ENCODE measurements at regions not wholly inside any gene's neighbourhood (a gene's known extent, or its start where the extent isn't known, plus 50 kb on each side); places are given as distances from the start of the nearest gene placed in this dataset.
A peak's percentile ranks its signal among the peaks of the same experiment; 100 is the strongest.

DNA sequence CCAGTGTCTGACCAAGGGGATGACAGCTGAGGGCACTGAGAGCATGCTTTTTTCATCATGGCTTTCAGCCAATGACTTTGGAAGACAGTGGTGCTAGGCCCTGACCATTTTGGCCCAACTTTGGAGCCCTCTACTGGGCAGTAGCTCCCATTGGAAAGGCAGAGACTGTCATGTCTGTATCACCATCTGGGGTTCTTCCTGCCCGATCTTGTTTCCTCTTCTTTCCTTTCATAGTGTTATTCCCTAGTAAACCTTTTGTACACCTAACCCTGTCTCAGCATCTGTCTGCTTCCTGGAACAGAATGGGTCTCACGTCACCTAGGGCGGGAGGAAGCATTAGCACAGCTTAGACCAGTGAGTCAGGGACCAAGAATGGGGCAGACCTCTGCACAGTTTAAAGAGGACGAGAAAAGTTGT lies 97.4 kb upstream of the MAST4 start:
- Histone ChIP-seq H3K36me3 (ENCODE audit: insufficient read depth, low read length, poor library complexity, severe bottlenecking) (no peaks in the 10 kb centered on the region), H3K4me3 (ENCODE audit: low read depth, low read length, poor library complexity, severe bottlenecking) (no peak overlapping the region), H3K27me3 (replicated peaks; ENCODE audit: insufficient read depth, low read depth, low read length, poor library complexity) (no peaks in the 10 kb centered on the region), H3K4me1 (ENCODE audit: insufficient read depth, low read length, poor library complexity, severe bottlenecking) (no peaks in the 10 kb centered on the region), H3K27ac (ENCODE audit: low read depth, low read length, poor library complexity, severe bottlenecking) (no peak overlapping the region), H3K9me3 (ENCODE audit: low read depth, low read length, poor library complexity, severe bottlenecking) (no peaks in the 10 kb centered on the region)
- POLR2A ChIA-PET (ENCODE audit: low non-redundant PET), result no interaction called here
- TF ChIP-seq EZH2 (IDR thresholded peaks at IDR 0.05; ENCODE audit: borderline replicate concordance, low read depth, low read length, poor library complexity, severe bottlenecking) (no peak), CTCF (conservative IDR thresholded peaks at IDR 0.05; ENCODE audit: low read depth, low read length) (peak; percentile 27; the same call in 1 of the 2 replicates)
- CTCF ChIA-PET, result no interaction called here
- no TSS peak for BruUV-seq (replicated peaks)
- peak; percentile 2 for DNase-seq (ENCODE audit: low spot score)
- intact Hi-C loops (cut with micrococcal nuclease; ENCODE audit: unreplicated experiment), result loop anchor here (5.0 kb wide), 1 partner anchor 191 kb away; no protein-coding TSS in a partner anchor

DNA sequence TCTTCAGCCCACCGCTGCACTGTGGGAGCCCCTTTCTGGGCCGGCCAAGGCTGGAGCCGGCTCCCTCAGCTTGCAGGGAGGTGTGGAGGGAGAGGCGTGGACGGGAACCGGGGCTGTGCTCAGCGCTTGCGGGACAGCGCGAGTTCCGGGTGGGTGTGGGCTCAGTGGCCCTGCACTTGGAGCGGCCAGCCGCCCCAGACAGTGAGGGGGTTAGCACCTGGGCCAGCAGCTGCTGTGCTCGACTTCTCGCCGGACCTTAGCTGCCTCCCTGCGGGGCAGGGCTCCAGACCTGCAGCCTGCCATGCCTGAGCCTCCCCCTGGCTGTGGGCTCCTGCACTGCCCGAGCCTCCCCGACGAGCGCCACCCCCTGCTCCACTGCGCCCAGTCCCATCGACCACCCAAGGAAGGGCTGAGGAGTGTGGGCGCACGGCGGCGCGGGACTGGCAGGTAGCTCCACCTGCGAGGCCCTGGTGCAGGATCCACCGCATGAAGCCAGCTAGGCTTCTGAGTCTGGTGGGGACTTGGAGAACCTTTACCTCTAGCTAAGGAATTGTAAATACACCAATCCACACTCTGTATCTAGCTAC lies 92.9 kb upstream of the MAST4 start:
- ChIA-PET POLR2A (ENCODE audit: low non-redundant PET) (no interaction called here), CTCF (no interaction called here)
- no peak for TF ChIP-seq EZH2 (IDR thresholded peaks at IDR 0.05; ENCODE audit: borderline replicate concordance, low read depth, low read length, poor library complexity, severe bottlenecking)
- no peak for TF ChIP-seq CTCF (conservative IDR thresholded peaks at IDR 0.05; ENCODE audit: low read depth, low read length)
- no peaks in the 10 kb centered on the region for H3K36me3 ChIP-seq (ENCODE audit: insufficient read depth, low read length, poor library complexity, severe bottlenecking)
- H3K4me1 ChIP-seq (ENCODE audit: insufficient read depth, low read length, poor library complexity, severe bottlenecking), result no peaks in the 10 kb centered on the region
- H3K27me3 ChIP-seq (replicated peaks; ENCODE audit: insufficient read depth, low read depth, low read length, poor library complexity), result no peaks in the 10 kb centered on the region
- no TSS peak for BruUV-seq (replicated peaks)
- DNase-seq (ENCODE audit: low spot score), result no peak
- intact Hi-C loops (cut with micrococcal nuclease; ENCODE audit: unreplicated experiment), result no loop called here
- H3K27ac ChIP-seq (ENCODE audit: low read depth, low read length, poor library complexity, severe bottlenecking), result no peak overlapping the region
- no peak overlapping the region for H3K4me3 ChIP-seq (ENCODE audit: low read depth, low read length, poor library complexity, severe bottlenecking)
- no peaks in the 10 kb centered on the region for H3K9me3 ChIP-seq (ENCODE audit: low read depth, low read length, poor library complexity, severe bottlenecking)

DNA sequence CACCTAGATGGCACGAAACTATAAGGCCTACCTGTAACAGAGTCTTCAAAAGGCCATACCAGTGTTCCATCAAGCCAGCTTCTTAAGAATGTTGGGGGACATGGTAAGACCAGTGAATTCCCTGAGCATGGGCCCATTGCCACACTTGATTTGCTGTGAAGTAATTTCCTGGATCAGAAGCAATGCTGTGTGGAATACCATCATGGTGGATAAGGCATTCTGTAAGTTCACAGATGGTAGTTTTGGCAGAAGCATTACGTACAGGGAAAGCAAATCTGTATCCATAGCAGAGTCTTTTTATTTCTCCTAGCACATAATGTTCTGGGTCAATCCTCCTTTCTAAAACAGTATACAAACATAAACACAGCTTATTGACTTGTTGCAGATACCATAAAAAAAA lies 89.1 kb upstream of the MAST4 start:
- DNase-seq (ENCODE audit: low spot score), result no peak
- no TSS peak for BruUV-seq (replicated peaks)
- Histone ChIP-seq H3K4me1 (ENCODE audit: insufficient read depth, low read length, poor library complexity, severe bottlenecking) (no peaks in the 10 kb centered on the region), H3K36me3 (ENCODE audit: insufficient read depth, low read length, poor library complexity, severe bottlenecking) (no peaks in the 10 kb centered on the region), H3K4me3 (ENCODE audit: low read depth, low read length, poor library complexity, severe bottlenecking) (no peak overlapping the region), H3K27me3 (replicated peaks; ENCODE audit: insufficient read depth, low read depth, low read length, poor library complexity) (no peaks in the 10 kb centered on the region), H3K9me3 (ENCODE audit: low read depth, low read length, poor library complexity, severe bottlenecking) (no peaks in the 10 kb centered on the region), H3K27ac (ENCODE audit: low read depth, low read length, poor library complexity, severe bottlenecking) (no peak overlapping the region)
- TF ChIP-seq CTCF (conservative IDR thresholded peaks at IDR 0.05; ENCODE audit: low read depth, low read length) (no peak), EZH2 (IDR thresholded peaks at IDR 0.05; ENCODE audit: borderline replicate concordance, low read depth, low read length, poor library complexity, severe bottlenecking) (no peak)
- ChIA-PET POLR2A (ENCODE audit: low non-redundant PET) (no interaction called here), CTCF (no interaction called here)
- intact Hi-C loops (cut with micrococcal nuclease; ENCODE audit: unreplicated experiment), result no loop called here
